ENCODE measurements at regions not wholly inside any gene's neighbourhood (a gene's known extent, or its start where the extent isn't known, plus 50 kb on each side); places are given as distances from the start of the nearest gene placed in this dataset.
"Not testable (repeated sequence)": the region's sequence is repeated elsewhere in the genome, so short reads cannot be mapped to it uniquely, and the experiment has no call there.

GRCh38 chr5:87733897-87734296, 321.2 kb upstream of the CCNH start:
- no peak for DNase-seq

- no peak for DNase-seq
Measured at GRCh38 chr5:87732875-87733768, 320.4 kb upstream of the CCNH start.

GRCh38 chr5:87729781-87730180, 317.1 kb upstream of the CCNH start:
- no peak for DNase-seq

- DNase-seq = no peak
Measured at GRCh38 chr5:87722286-87722685, 309.6 kb upstream of the CCNH start.

DNA sequence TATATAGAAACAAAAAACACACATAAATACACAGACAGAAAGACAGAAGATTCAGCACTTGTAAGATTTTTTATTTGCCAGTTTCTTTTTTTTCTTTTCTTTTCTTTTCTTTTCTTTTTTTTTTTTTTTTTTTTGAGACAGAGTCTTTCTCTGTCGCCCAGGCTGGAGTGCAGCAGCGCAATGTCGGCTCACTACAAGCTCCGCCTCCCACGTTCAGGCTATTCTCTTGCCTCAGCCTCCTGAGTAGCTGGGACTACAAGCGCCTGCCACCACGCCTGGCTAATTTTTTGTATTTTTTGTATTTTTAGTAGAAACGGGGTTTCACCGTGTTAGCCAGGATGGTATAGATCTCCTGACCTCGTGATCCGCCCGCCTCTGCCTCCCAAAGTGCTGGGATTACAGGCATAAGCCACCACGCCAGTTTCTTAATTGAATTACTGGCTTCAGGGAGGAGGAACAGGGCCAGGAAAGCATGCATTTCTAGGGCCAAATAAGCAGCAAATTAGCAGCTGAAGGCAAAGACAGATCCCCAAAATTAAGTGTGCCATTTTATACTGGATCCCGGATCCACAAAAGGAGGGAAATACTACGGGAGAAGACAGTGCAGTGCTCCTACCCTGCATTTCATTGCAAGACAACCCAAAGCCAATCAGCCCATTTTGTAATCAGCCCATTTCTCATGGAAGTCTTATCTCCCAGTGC, 305.6 kb upstream of the CCNH start:
- DNase-seq = not testable (repeated sequence)

DNA sequence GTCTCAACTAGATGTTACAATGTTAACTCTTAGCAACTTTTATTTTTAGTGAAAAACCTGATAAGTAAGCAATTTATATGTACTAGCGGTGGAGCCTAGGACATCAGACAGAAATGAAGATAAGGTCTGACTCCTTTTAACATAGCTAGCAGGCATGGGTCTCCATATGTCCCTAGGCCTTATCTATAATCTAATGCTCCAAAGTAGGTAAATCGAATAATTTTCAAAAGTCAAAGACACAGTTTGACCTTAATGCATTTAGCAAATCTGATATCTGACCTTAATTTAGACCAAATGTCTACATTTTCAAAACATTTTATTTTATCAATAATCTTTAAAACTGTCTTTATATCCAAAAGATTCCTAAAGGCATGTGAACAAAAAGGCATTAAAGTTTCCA, 305.0 kb upstream of the CCNH start:
- no peak for DNase-seq

- DNase-seq = no peak
Measured at GRCh38 chr5:87705876-87706275, 293.1 kb upstream of the CCNH start.

DNA sequence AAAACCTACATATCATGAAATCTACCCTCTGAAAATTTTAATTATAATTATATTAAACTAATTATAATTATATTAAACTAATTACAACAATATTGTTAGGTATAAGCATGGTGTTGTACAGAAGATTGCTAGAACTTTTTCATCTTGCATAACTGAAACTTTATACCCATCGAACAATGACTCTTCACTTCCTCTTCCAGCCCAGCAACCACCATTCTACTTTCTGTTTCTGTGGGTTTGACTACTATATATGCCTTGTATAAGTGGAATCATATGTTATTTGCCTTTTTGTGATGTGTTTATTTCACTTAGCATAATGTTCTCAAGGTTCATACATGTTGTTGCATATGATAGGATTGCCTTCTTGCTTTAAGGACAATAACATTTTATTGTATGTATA, 274.2 kb upstream of the CCNH start:
- DNase-seq = no peak

DNA sequence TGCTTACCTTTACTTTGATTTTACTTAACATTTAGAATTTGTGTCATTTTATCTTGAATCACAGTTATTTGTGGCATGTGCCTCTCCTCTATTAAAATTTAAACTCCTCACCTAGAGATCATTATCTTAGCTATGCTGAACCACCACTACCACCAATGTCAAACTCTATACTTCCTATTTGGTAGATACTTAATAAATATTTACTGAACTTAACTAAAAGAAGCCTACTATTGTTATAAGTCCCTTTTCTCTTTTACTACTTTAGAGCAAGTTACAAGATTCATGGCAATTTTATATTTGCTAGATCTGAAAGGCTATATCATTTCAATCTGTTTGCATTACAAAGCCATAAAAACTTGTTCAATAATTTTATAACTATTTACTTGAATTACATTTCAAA, 273.3 kb upstream of the CCNH start:
- DNase-seq = no peak

DNA sequence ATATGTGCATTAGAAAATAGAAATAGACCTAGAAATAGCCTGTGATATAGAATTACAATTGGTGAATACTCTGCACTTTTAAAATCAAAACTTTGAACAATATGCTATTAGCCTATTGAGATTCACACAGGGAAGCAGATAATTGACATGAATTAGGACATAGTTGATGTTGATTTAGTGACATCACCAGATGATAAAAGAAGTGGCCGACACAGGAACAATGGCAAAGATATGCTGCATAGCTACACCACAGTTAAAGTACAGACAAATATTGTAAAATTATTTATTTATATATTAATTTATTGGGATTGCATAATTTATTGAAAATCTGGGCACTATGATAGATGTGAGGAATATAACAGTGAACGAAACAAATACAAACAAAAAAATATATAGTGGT, 261.5 kb upstream of the CCNH start:
- no peak for DNase-seq

GRCh38 chr5:87671146-87671545, 258.4 kb upstream of the CCNH start:
- DNase-seq = no peak

DNA sequence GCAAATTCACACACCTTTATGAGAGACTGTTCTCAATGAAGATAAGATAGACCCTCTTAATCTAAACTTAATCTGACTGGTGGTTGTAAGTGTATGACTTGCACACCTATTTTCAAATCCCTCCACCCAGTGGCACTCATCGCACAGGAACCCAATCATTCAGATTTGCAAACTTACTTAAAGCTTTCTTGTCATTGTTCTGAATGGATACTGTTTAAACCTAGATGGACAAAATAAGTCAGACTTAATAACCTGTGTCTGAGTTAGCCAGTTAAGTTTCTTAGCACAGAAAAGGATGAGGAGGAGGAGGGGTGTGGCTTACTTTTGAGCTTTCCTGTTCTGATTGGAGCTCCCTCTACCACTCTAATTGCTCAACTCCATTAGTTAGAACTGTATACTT, 252.4 kb upstream of the CCNH start:
- DNase-seq = no peak

- DNase-seq = no peak
Measured at GRCh38 chr5:87661784-87662566, 249.2 kb upstream of the CCNH start.

GRCh38 chr5:87653242-87653641, 240.5 kb upstream of the CCNH start:
- DNase-seq = no peak

DNA sequence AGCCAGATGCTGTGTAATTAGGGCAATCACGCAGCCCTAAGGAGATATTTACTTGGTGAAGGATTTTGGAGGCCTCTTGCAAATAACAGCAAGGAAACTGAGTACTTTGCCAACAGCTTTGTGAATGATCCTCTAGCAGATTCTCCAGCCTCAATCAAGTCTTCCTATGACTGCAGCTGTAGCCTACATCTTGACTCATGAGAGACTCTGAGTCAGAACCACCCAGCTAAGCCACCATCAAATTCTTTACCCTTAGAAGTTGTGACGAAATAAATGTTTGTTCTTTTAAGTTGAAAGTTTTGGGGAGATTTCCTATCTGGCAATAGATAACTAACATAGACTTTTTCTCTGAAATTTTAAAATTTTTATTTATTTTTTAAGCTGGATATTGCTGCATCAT, 237.6 kb upstream of the CCNH start:
- no peak for DNase-seq

- DNase-seq = no peak
Measured at GRCh38 chr5:87649455-87649854, 236.7 kb upstream of the CCNH start.

DNA sequence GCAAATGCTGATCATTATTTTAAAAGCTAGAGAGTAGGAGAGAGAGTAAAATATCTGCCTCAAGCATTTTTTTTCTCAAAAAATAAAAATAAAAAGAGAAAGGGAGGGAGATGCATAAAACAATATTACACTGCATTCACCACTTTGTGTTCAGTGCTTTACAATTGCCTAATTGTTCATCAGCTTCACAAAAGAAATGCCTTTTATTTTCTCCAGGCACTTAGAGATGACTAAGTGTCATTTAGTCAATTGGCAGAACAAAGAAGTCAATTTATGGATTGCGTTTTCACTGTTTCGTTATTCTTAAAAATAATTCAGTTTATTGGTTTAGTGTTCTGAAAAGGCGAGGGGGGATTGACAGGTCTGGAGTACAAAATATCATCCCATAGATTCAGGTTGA, 232.5 kb upstream of the CCNH start:
- DNase-seq = no peak

- no peak for DNase-seq
Measured at GRCh38 chr5:87640902-87641301, 228.2 kb upstream of the CCNH start.

DNA sequence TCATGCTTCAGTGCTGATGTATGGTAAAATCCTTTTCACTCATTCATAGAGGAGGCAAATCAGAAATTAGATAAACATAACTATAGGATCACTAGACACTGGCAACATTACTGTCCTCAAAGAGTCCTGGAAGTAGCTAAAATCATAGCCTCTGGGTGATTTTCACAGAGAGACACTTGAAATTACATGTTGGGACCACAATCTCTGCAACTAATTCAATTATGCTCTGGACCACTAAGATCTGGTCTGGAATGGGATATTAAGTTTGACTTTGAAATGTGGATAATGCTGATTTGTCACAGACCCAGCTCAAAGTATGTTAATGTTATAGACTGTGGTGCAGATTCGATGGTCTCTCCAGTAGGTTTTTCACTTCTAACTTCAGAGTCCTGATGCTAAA, 214.6 kb upstream of the CCNH start:
- no peak for DNase-seq

GRCh38 chr5:87608385-87608784, 195.7 kb upstream of the CCNH start:
- no peak for DNase-seq

DNA sequence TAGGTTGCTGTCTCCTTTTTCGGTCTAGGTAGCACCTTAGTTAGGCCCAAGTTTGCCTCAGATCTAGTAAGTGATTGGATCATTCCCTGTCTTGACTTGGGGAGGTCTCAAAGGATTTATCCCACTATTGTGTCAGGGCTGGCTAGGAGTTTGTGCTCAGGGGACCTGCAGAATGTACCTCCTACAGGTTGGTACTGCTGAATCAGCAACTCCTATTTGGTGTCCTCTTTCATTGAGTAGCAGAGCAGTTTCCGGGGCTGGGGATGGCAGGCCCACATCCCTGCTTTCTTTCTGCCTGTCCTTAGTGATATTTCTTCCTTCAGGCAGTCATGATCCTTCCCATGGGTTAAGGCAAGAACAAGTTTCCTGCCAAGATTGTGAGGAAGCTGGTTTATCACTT, 192.9 kb upstream of the CCNH start:
- DNase-seq = no peak

- DNase-seq = no peak
Measured at GRCh38 chr5:87599778-87600177, 187.0 kb upstream of the CCNH start.

DNA sequence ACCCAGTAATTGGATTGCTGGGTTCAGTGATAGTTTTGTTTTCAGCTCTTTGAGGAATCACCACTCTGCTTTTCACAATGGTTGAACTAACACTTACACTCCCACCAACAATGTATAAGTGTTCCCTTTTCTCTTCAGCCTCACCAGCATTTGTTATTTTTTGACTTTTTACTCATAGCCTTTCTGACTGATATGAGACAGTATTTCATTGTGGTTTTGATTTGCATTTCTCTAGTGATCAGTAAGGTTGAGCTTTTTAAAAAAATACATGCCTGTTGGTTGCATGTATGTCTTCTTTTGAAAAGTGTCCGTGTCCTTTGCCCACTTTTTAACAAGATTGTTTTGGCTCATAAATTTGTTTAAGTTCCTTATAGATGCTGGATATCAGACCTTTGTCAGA, 185.7 kb upstream of the CCNH start:
- no peak for DNase-seq

DNA sequence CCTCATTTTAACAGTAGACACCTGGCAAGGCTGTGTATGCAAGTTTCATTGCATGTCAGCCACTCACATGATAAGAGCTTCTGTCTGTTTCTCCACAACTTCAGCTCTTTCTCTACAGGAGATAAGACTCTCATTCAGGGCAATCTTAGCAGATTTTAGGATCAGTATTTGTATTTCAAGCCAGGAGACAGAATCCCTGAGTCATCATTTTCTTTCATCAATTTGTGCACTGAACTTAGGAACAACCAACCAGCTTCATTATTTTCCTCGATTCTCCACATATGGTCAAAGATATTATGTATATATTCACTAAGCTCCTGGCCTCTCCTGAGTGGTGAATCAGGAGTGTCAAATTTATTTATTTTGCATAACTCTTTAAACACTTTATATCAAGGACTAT, 181.8 kb upstream of the CCNH start:
- DNase-seq = no peak

Measured in NK-92 treated with Interleukin-12 subunit alpha and Interleukin-12 subunit beta, amount 100 ng/mL, for 24 hours (cell line).